ENCODE measurements at regions not wholly inside any gene's neighbourhood (a gene's known extent, or its start where the extent isn't known, plus 50 kb on each side); places are given as distances from the start of the nearest gene placed in this dataset.

- TF ChIP-seq CTCF (IDR thresholded peaks at IDR 0.05) (no peak), REST (IDR thresholded peaks at IDR 0.05; ENCODE audit: insufficient read depth in 1 of 2, low read depth in 2 of 2, low read length in 1 of 2) (no peak), POLR2AphosphoS5 (IDR thresholded peaks at IDR 0.05; ENCODE audit: low read depth, low read length) (no peak)
Measured at GRCh38 chr2:6644261-6644660, 221.4 kb downstream of the CMPK2 start.
